ENCODE measurements at regions not wholly inside any gene's neighbourhood (a gene's known extent, or its start where the extent isn't known, plus 50 kb on each side); places are given as distances from the start of the nearest gene placed in this dataset.

GRCh38 chr5:119829341-119829740, 200.0 kb downstream of the FAM170A start:
- no peak for DNase-seq (ENCODE audit: low read depth)
- TF ChIP-seq CTCF (IDR thresholded peaks at IDR 0.05; ENCODE audit: control insufficient read depth, insufficient read depth, low read depth, low read length, missing control alignments) = no peak
- H3K4me3 ChIP-seq (ENCODE audit: control insufficient read depth, low read depth, low read length) = no peak overlapping the region

- DNase-seq (ENCODE audit: low read depth) = no peak
- H3K4me3 ChIP-seq (ENCODE audit: control insufficient read depth, low read depth, low read length) = no peak overlapping the region
- TF ChIP-seq CTCF (IDR thresholded peaks at IDR 0.05; ENCODE audit: control insufficient read depth, insufficient read depth, low read depth, low read length, missing control alignments) = no peak
Observed at GRCh38 chr5:119833176-119833575, 203.8 kb downstream of the FAM170A start.

GRCh38 chr5:119840175-119840574, 210.8 kb downstream of the FAM170A start:
- no peak for TF ChIP-seq CTCF (IDR thresholded peaks at IDR 0.05; ENCODE audit: control insufficient read depth, insufficient read depth, low read depth, low read length, missing control alignments)
- DNase-seq (ENCODE audit: low read depth) = no peak
- H3K4me3 ChIP-seq (ENCODE audit: control insufficient read depth, low read depth, low read length) = no peak overlapping the region

GRCh38 chr5:119852140-119852539, 222.8 kb downstream of the FAM170A start:
- TF ChIP-seq CTCF (IDR thresholded peaks at IDR 0.05; ENCODE audit: control insufficient read depth, insufficient read depth, low read depth, low read length, missing control alignments) = no peak
- no peak for DNase-seq (ENCODE audit: low read depth)
- no peak overlapping the region for H3K4me3 ChIP-seq (ENCODE audit: control insufficient read depth, low read depth, low read length)

GRCh38 chr5:119860463-119860862, 231.1 kb downstream of the FAM170A start:
- H3K4me3 ChIP-seq (ENCODE audit: control insufficient read depth, low read depth, low read length) = no peak overlapping the region
- no peak for TF ChIP-seq CTCF (IDR thresholded peaks at IDR 0.05; ENCODE audit: control insufficient read depth, insufficient read depth, low read depth, low read length, missing control alignments)
- no peak for DNase-seq (ENCODE audit: low read depth)

GRCh38 chr5:119862619-119863018, 233.3 kb downstream of the FAM170A start:
- DNase-seq (ENCODE audit: low read depth) = no peak
- no peak for TF ChIP-seq CTCF (IDR thresholded peaks at IDR 0.05; ENCODE audit: control insufficient read depth, insufficient read depth, low read depth, low read length, missing control alignments)
- H3K4me3 ChIP-seq (ENCODE audit: control insufficient read depth, low read depth, low read length) = no peak overlapping the region

GRCh38 chr5:119864286-119864685, 234.9 kb downstream of the FAM170A start:
- no peak for TF ChIP-seq CTCF (IDR thresholded peaks at IDR 0.05; ENCODE audit: control insufficient read depth, insufficient read depth, low read depth, low read length, missing control alignments)
- H3K4me3 ChIP-seq (ENCODE audit: control insufficient read depth, low read depth, low read length) = no peak overlapping the region
- no peak for DNase-seq (ENCODE audit: low read depth)

Data from AG09309 (cell line).